H1 (cell line): ENCODE measurements at regions not wholly inside any gene's neighbourhood (a gene's known extent, or its start where the extent isn't known, plus 50 kb on each side); places are given as distances from the start of the nearest gene placed in this dataset.

Experiments used
- CTCF ChIA-PET: fragments of 300-600 bp; sonication (Branson Sonifier 250); formaldehyde crosslinking; loops from one replicate; lab custom pipeline; 2021; ENCODE audit not compliant: partially characterized antibody; lab: Charles Lee
- POLR2A ChIA-PET: fragments of 300-600 bp; sonication (Branson Sonifier 250); formaldehyde crosslinking; loops from one replicate; lab custom pipeline; 2021; ENCODE audit warnings: inconsistent platforms; ENCODE audit not compliant: partially characterized antibody; lab: Charles Lee
- DNase-seq, 2 experiments: peaks; one replicate each; pipeline versions ENCODE4 v3.0.0 to v3.0.0-alpha.2; 2010 to 2022; ENCODE audit warnings: low spot score in 2 of 2, low read depth in 1 of 2, mixed read lengths in 1 of 2
- FAIRE-seq: peaks from 2 replicates; lab custom pipeline; 2011; peaks lifted over from hg19 to GRCh38; lab: Jason Lieb, UNC
- H2AFZ ChIP-seq: 2 replicates; pipeline ENCODE4 v1.8.1; 2012; ENCODE audit warnings: low read length, inconsistent platforms
- H2AK5ac ChIP-seq: 2 replicates; pipeline ENCODE4 v1.6.1; 2013; ENCODE audit warnings: low read depth, low read length
- H2BK120ac ChIP-seq: replicated peaks from 2 replicates; pipeline ENCODE3; 2013; ENCODE audit warnings: low read depth, low read length, inconsistent platforms
- H2BK12ac ChIP-seq: 2 replicates; pipeline ENCODE4 v1.6.1; 2013; ENCODE audit warnings: low read depth, low read length
- H2BK15ac ChIP-seq: 2 replicates; pipeline ENCODE4 v1.6.1; 2013; ENCODE audit warnings: low read length
- H2BK20ac ChIP-seq: 2 replicates; pipeline ENCODE4 v1.6.1; 2013; ENCODE audit warnings: low read length
- H2BK5ac ChIP-seq: 2 replicates; pipeline ENCODE4 v1.6.1; 2013; ENCODE audit warnings: low read depth, low read length
- H3K14ac ChIP-seq: 2 replicates; pipeline ENCODE4 v1.6.1; 2013; ENCODE audit warnings: inconsistent platforms; ENCODE audit not compliant: insufficient read length
- H3K18ac ChIP-seq: 2 replicates; pipeline ENCODE4 v1.6.1; 2013; ENCODE audit warnings: low read length; ENCODE audit errors: extremely low read depth
- H3K23ac ChIP-seq: 2 replicates; pipeline ENCODE4 v1.6.1; 2013; ENCODE audit warnings: inconsistent platforms; ENCODE audit not compliant: insufficient read length
- H3K23me2 ChIP-seq: 2 replicates; pipeline ENCODE4 v1.6.1; 2013; ENCODE audit warnings: low read depth, low read length
- H3K27ac ChIP-seq: 2 replicates; pipeline ENCODE4 v1.6.1; 2011; ENCODE audit warnings: low read depth, low read length, inconsistent platforms
- H3K27me3 ChIP-seq, 4 experiments: replicated peaks in 1 of 4; 1 replicate in 1 of 4; 2 replicates in 3 of 4; pipeline versions ENCODE4 v1.6.1 to v1.8.1; 2011 to 2013; ENCODE audit warnings: low read length in 3 of 4, mild to moderate bottlenecking in 3 of 4, inconsistent platforms in 2 of 4, mixed read lengths in 2 of 4, moderate library complexity in 1 of 4; ENCODE audit not compliant: control insufficient read depth in 3 of 4, insufficient read depth in 3 of 4; ENCODE audit errors: extremely low read depth in 1 of 4
- H3K36me3 ChIP-seq, 4 experiments: 2 replicates each; pipeline versions ENCODE4 v1.6.1 to v1.8.1; 2011 to 2013; ENCODE audit warnings: mild to moderate bottlenecking in 4 of 4, low read length in 3 of 4, moderate library complexity in 2 of 4, control low read depth in 1 of 4, inconsistent platforms in 1 of 4; ENCODE audit not compliant: insufficient read depth in 4 of 4, control insufficient read depth in 2 of 4
- H3K4ac ChIP-seq: replicated peaks from 2 replicates; pipeline ENCODE3; 2013; ENCODE audit warnings: low read length, low read depth, mixed read lengths, inconsistent platforms; ENCODE audit not compliant: insufficient read length
- H3K4me1 ChIP-seq, 4 experiments: replicated peaks in 1 of 4; 1 replicate in 1 of 4; 2 replicates in 3 of 4; pipeline versions ENCODE4 v1.6.1 to v1.8.1; 2011 to 2013; ENCODE audit warnings: low read length in 3 of 4, inconsistent platforms in 2 of 4, mixed read lengths in 1 of 4; ENCODE audit not compliant: insufficient read depth in 4 of 4, control insufficient read depth in 3 of 4
- H3K4me2 ChIP-seq, 2 experiments: 2 replicates each; pipeline versions ENCODE4 v1.6.1 to v1.8.1; 2011 to 2013; ENCODE audit warnings: low read depth in 2 of 2, low read length in 2 of 2, control low read depth in 1 of 2, inconsistent platforms in 1 of 2, mild to moderate bottlenecking in 1 of 2; ENCODE audit not compliant: insufficient read depth in 1 of 2
- H3K4me3 ChIP-seq, 4 experiments: fragments of 200-600, 300-600 bp in 1 of 4; sonication (generic), shearing (Covaris generic), sonication (Bioruptor Twin) in 1 of 4; 2 replicates each; pipeline versions ENCODE4 v1.5.1 to v1.8.1; 2011 to 2016; ENCODE audit warnings: low read length in 4 of 4, low read depth in 3 of 4, control low read depth in 2 of 4, inconsistent platforms in 2 of 4, mild to moderate bottlenecking in 2 of 4, mixed read lengths in 1 of 4, moderate library complexity in 1 of 4; ENCODE audit not compliant: insufficient read depth in 2 of 4; ENCODE audit errors: extremely low read depth in 1 of 4
- H3K56ac ChIP-seq: replicated peaks from 2 replicates; pipeline ENCODE3; 2013; ENCODE audit warnings: low read depth, mild to moderate bottlenecking, mixed read lengths, low read length, inconsistent platforms; ENCODE audit not compliant: insufficient read length
- H3K79me1 ChIP-seq: 2 replicates; pipeline ENCODE4 v1.6.1; 2013; ENCODE audit warnings: low read depth, low read length, control low read depth
- H3K79me2 ChIP-seq, 2 experiments: 2 replicates each; pipeline versions ENCODE4 v1.6.1 to v1.8.1; 2012 to 2013; ENCODE audit warnings: low read length in 2 of 2, mild to moderate bottlenecking in 2 of 2, inconsistent platforms in 1 of 2; ENCODE audit not compliant: insufficient read depth in 2 of 2, control insufficient read depth in 1 of 2
- H3K9ac ChIP-seq, 4 experiments: replicated peaks in 1 of 4; 1 replicate in 1 of 4; 2 replicates in 3 of 4; pipeline versions ENCODE4 v1.6.1 to v1.8.1; 2011 to 2013; ENCODE audit warnings: low read depth in 3 of 4, low read length in 3 of 4, control low read depth in 2 of 4, mild to moderate bottlenecking in 2 of 4, moderate library complexity in 2 of 4, inconsistent platforms in 1 of 4; ENCODE audit errors: extremely low read depth in 1 of 4
- H3K9me3 ChIP-seq, 2 experiments: 2 replicates each; pipeline versions ENCODE4 v1.6.1 to v1.8.1; 2012 to 2013; ENCODE audit warnings: mild to moderate bottlenecking in 2 of 2, moderate library complexity in 2 of 2, control low read depth in 1 of 2, inconsistent platforms in 1 of 2, low read depth in 1 of 2, low read length in 1 of 2, mixed read lengths in 1 of 2; ENCODE audit not compliant: insufficient read depth in 2 of 2
- H4K20me1 ChIP-seq, 2 experiments: replicated peaks in 1 of 2; 2 replicates each; pipeline versions ENCODE3 to v1.8.1; 2011 to 2013; ENCODE audit warnings: inconsistent platforms in 2 of 2, low read length in 2 of 2, mild to moderate bottlenecking in 1 of 2; ENCODE audit not compliant: insufficient read depth in 2 of 2, control insufficient read depth in 1 of 2
- H4K5ac ChIP-seq: 2 replicates; pipeline ENCODE4 v1.6.1; 2013; ENCODE audit warnings: low read length, low read depth, mixed read lengths, inconsistent platforms; ENCODE audit not compliant: insufficient read length
- H4K8ac ChIP-seq: 2 replicates; pipeline ENCODE4 v1.8.0; 2013; ENCODE audit warnings: mild to moderate bottlenecking, moderate library complexity, low read length, inconsistent platforms; ENCODE audit not compliant: insufficient read depth; ENCODE audit errors: extremely low read depth
- H4K91ac ChIP-seq: replicated peaks from 2 replicates; pipeline ENCODE3; 2013; ENCODE audit warnings: low read length, mixed read lengths, inconsistent platforms; ENCODE audit not compliant: insufficient read length
- ASH2L ChIP-seq: fragments of 200-600, 300-600 bp; sonication (generic); IDR thresholded peaks from one replicate; pipeline ENCODE4 v1.7.1; 2017; ENCODE audit warnings: low read length
- ATF3 ChIP-seq: IDR thresholded peaks from 2 replicates; pipeline ENCODE4 v1.6.1; 2011; ENCODE audit warnings: low read depth, mild to moderate bottlenecking, low read length; ENCODE audit not compliant: insufficient read depth
- CBX5 ChIP-seq: fragments of 300-800, 300-1000 bp; sonication (generic); IDR thresholded peaks from 2 replicates; pipeline ENCODE4 v1.7.1; 2016; ENCODE audit warnings: antibody characterized with exemption, low read length, low read depth
- GABPA ChIP-seq: IDR thresholded peaks from 2 replicates; pipeline ENCODE4 v1.6.1; 2011; ENCODE audit warnings: mild to moderate bottlenecking, low read length, moderate library complexity, borderline replicate concordance; ENCODE audit not compliant: insufficient read depth
- HDAC6 ChIP-seq: IDR thresholded peaks from one replicate; pipeline ENCODE4 v1.7.1; 2012; ENCODE audit warnings: low read depth, mild to moderate bottlenecking, inconsistent platforms, low read length, moderate library complexity
- MAX ChIP-seq: IDR thresholded peaks from 2 replicates; pipeline ENCODE4 v1.6.1; 2012; ENCODE audit warnings: inconsistent platforms
- PHF8 ChIP-seq: fragments of 200-600 bp; sonication (generic); conservative IDR thresholded peaks from 2 replicates; pipeline ENCODE4 v1.7.1; 2012; ENCODE audit warnings: low read depth, mild to moderate bottlenecking, inconsistent platforms, low read length, moderate library complexity
- POLR2A ChIP-seq, 2 experiments: IDR thresholded peaks; 1 replicate in 1 of 2; 2 replicates in 1 of 2; pipeline ENCODE4 v1.6.1; 2011; ENCODE audit warnings: low read depth in 2 of 2, low read length in 2 of 2, mild to moderate bottlenecking in 2 of 2; ENCODE audit errors: control extremely low read depth in 1 of 2
- RAD21 ChIP-seq, 2 experiments: IDR thresholded peaks in 1 of 2; conservative IDR thresholded peaks in 1 of 2; 2 replicates each; pipeline ENCODE4 v1.6.1; 2011; ENCODE audit warnings: low read depth in 2 of 2, low read length in 2 of 2, improper control_type of control experiment in 1 of 2, inconsistent platforms in 1 of 2, mild to moderate bottlenecking in 1 of 2, moderate library complexity in 1 of 2
- RBBP5 ChIP-seq: IDR thresholded peaks from 2 replicates; pipeline ENCODE4 v1.7.1; 2012; ENCODE audit warnings: low read depth, mild to moderate bottlenecking, inconsistent platforms, low read length, moderate library complexity, borderline replicate concordance
- SUZ12 ChIP-seq: fragments of 200-600 bp; sonication (generic); IDR thresholded peaks from 2 replicates; pipeline ENCODE4 v1.6.1; 2012; ENCODE audit warnings: mild to moderate bottlenecking, inconsistent platforms, low read length, moderate library complexity, mixed read lengths
- YY1 ChIP-seq: IDR thresholded peaks from 2 replicates; pipeline ENCODE4 v1.6.1; 2011; ENCODE audit warnings: low read depth, mild to moderate bottlenecking, low read length
- WGBS, 2 experiments: shearing (Covaris generic) in 1 of 2; methylation state at CpG; one replicate each; pipeline versions ENCODE4 v1.1.6 to v1.1.7; 2013 to 2015; ENCODE audit warnings: low lambda C conversion rate in 2 of 2, mixed read lengths in 2 of 2, inconsistent platforms in 1 of 2, low coverage in 1 of 2, missing lambda C conversion rate in 1 of 2; ENCODE audit not compliant: insufficient replicate concordance in 2 of 2, insufficient coverage in 1 of 2, insufficient read length in 1 of 2; ENCODE audit errors: extremely low coverage in 1 of 2, missing lambda C conversion rate in 1 of 2; 5-methylcytosine and 5-hydroxymethylcytosine counted together

- ChIA-PET POLR2A (interaction anchor here (2.2 kb wide), 1 partner anchor 24 kb away, joined by 6 read pairs; no protein-coding TSS in a partner anchor), CTCF (interaction anchor here (0.6 to 1.4 kb wide), 3 partner anchors 82 to 262 kb away, joined by 3 read pairs; no protein-coding TSS in a partner anchor)
- H3K14ac ChIP-seq = no peak overlapping the region
- no peak overlapping the region for H2BK12ac ChIP-seq
- no peaks in the 10 kb centered on the region for H3K23me2 ChIP-seq
- H3K9ac ChIP-seq = no peak overlapping the region
- FAIRE-seq = no peak
- no peak overlapping the region for H3K56ac ChIP-seq
- no peak overlapping the region for H3K27ac ChIP-seq
- H3K79me2 ChIP-seq = peaks cover 9 to 75% of the 10 kb centered on the region in 2 experiments; a peak in 3 of 4 replicates
- peaks cover 0 to 7% (median 0%) of the 10 kb centered on the region in 4 experiments; a peak in 3 of 7 replicates for H3K4me1 ChIP-seq
- H4K91ac ChIP-seq = no peak overlapping the region
- H2AK5ac ChIP-seq = no peak overlapping the region
- H2BK15ac ChIP-seq = no peak overlapping the region
- no peak overlapping the region for H4K5ac ChIP-seq
- H2BK5ac ChIP-seq = no peak overlapping the region
- no peak overlapping the region for H3K23ac ChIP-seq
- peaks cover 3 to 6% of the 10 kb centered on the region in 2 experiments for H4K20me1 ChIP-seq
- DNase-seq = no peak
- H3K4me2 ChIP-seq = no peak overlapping the region
- no peak overlapping the region for H2BK20ac ChIP-seq
- H3K79me1 ChIP-seq = peaks cover 3% of the 10 kb centered on the region; the same call in 1 of the 2 replicates
- WGBS, 2 experiments = 85% methylated on average over 5 of the region's 5 CpGs; no CpG with 5 or more reads in 1 of the 2 experiments
- no peak overlapping the region for H3K4ac ChIP-seq
- H3K4me3 ChIP-seq = no peak overlapping the region
- no peaks in the 10 kb centered on the region for H3K9me3 ChIP-seq
- no peak overlapping the region for H2BK120ac ChIP-seq
- H2AFZ ChIP-seq = no peak overlapping the region
- no peak overlapping the region for H3K18ac ChIP-seq
- no peaks in the 10 kb centered on the region for H3K27me3 ChIP-seq
- no peaks in the 10 kb centered on the region; a peak in 1 of 8 replicates for H3K36me3 ChIP-seq
- no peak overlapping the region; the same call in 1 of the 2 replicates for H4K8ac ChIP-seq
- TF ChIP-seq POLR2A (IDR thresholded peaks at IDR 0.05; ENCODE audit: control extremely low read depth in 1 of 2, low read depth in 2 of 2, low read length in 2 of 2) (no peak), CBX5 (no peak), ASH2L (no peak), HDAC6 (no peak), ATF3 (no peak), MAX (no peak), RAD21 (IDR thresholded peaks at IDR 0.05 in 1 of 2, conservative IDR thresholded peaks at IDR 0.05 in 1 of 2; ENCODE audit: low read depth in 2 of 2, low read length in 2 of 2) (no peak), PHF8 (no peak), GABPA (no peak), YY1 (no peak), RBBP5 (no peak), SUZ12 (no peak)
These were observed 55.4 kb upstream of the TULP4 start for GRCh38 chr6:158256746-158257424.
